ENCODE measurements at regions not wholly inside any gene's neighbourhood (a gene's known extent, or its start where the extent isn't known, plus 50 kb on each side); places are given as distances from the start of the nearest gene placed in this dataset.

- ChIA-PET POLR2A (ENCODE audit: partially characterized antibody) (no interaction called here), CTCF (ENCODE audit: partially characterized antibody) (no interaction called here)
- Histone ChIP-seq H2AFZ (ENCODE audit: low read length) (no peak overlapping the region), H3K18ac (ENCODE audit: extremely low read depth, low read length) (no peak overlapping the region), H3K4me1 (replicated peaks in 1 of 4; ENCODE audit: control insufficient read depth in 3 of 4, insufficient read depth in 4 of 4, low read length in 3 of 4) (peaks cover 0 to 3% (median 0%) of the 10 kb centered on the region in 4 experiments; a peak in 1 of 7 replicates), H3K79me1 (ENCODE audit: low read depth, low read length) (no peaks in the 10 kb centered on the region), H2BK120ac (replicated peaks; ENCODE audit: low read depth, low read length) (no peak overlapping the region), H3K27ac (ENCODE audit: low read depth, low read length) (no peak overlapping the region), H2BK12ac (ENCODE audit: low read depth, low read length) (no peak overlapping the region), H3K27me3 (replicated peaks in 1 of 4; ENCODE audit: control insufficient read depth in 3 of 4, extremely low read depth in 1 of 4, insufficient read depth in 3 of 4, low read length in 3 of 4) (no peaks in the 10 kb centered on the region), H2AK5ac (ENCODE audit: low read depth, low read length) (no peak overlapping the region), H3K4ac (replicated peaks; ENCODE audit: insufficient read length, low read depth, low read length) (no peak overlapping the region), H3K9ac (replicated peaks in 1 of 4; ENCODE audit: extremely low read depth in 1 of 4, low read depth in 3 of 4, low read length in 3 of 4) (no peak overlapping the region), H4K5ac (ENCODE audit: insufficient read length, low read depth, low read length) (no peak overlapping the region), H3K23me2 (ENCODE audit: low read depth, low read length) (peaks cover 14% of the 10 kb centered on the region; the same call in 1 of the 2 replicates), H3K9me3 (ENCODE audit: insufficient read depth in 2 of 2, low read depth in 1 of 2, low read length in 1 of 2) (no peaks in the 10 kb centered on the region), H3K23ac (ENCODE audit: insufficient read length) (no peak overlapping the region), H3K4me2 (ENCODE audit: insufficient read depth in 1 of 2, low read depth in 2 of 2, low read length in 2 of 2) (no peak overlapping the region), H3K56ac (replicated peaks; ENCODE audit: insufficient read length, low read depth, low read length) (no peak overlapping the region), H3K4me3 (ENCODE audit: extremely low read depth in 1 of 4, insufficient read depth in 2 of 4, low read depth in 3 of 4, low read length in 4 of 4) (no peak overlapping the region), H4K20me1 (replicated peaks in 1 of 2; ENCODE audit: control insufficient read depth in 1 of 2, insufficient read depth in 2 of 2, low read length in 2 of 2) (peaks cover 0 to 7% of the 10 kb centered on the region in 2 experiments), H3K36me3 (ENCODE audit: control insufficient read depth in 2 of 4, insufficient read depth in 4 of 4, low read length in 3 of 4) (no peaks in the 10 kb centered on the region), H2BK5ac (ENCODE audit: low read depth, low read length) (no peak overlapping the region), H3K14ac (ENCODE audit: insufficient read length) (no peak overlapping the region), H2BK20ac (ENCODE audit: low read length) (no peak overlapping the region), H3K79me2 (ENCODE audit: control insufficient read depth in 1 of 2, insufficient read depth in 2 of 2, low read length in 2 of 2) (no peaks in the 10 kb centered on the region), H4K8ac (ENCODE audit: extremely low read depth, insufficient read depth, low read length) (no peak overlapping the region), H2BK15ac (ENCODE audit: low read length) (no peak overlapping the region), H4K91ac (replicated peaks; ENCODE audit: insufficient read length, low read length) (no peak overlapping the region)
- WGBS, 2 experiments (ENCODE audit: extremely low coverage in 1 of 2, insufficient coverage in 1 of 2, insufficient read length in 1 of 2, insufficient replicate concordance in 2 of 2, low coverage in 1 of 2, low lambda C conversion rate in 2 of 2, missing lambda C conversion rate in 1 of 2) = 96% methylated on average over 8 of the region's 8 CpGs; no CpG with 5 or more reads in 1 of the 2 experiments
- FAIRE-seq (no peak), DNase-seq (ENCODE audit: low read depth in 1 of 2, low spot score in 2 of 2) (no peak)
- TF ChIP-seq JUN (IDR thresholded peaks at IDR 0.05; ENCODE audit: low read depth, low read length) (no peak), BCL11A (IDR thresholded peaks at IDR 0.05; ENCODE audit: low read depth in 2 of 2, low read length in 2 of 2) (no peak), POU5F1 (IDR thresholded peaks at IDR 0.05; ENCODE audit: low read depth, low read length) (no peak), SAP30 (IDR thresholded peaks at IDR 0.05; ENCODE audit: insufficient read depth, insufficient replicate concordance, low read length) (no peak), PHF8 (conservative IDR thresholded peaks at IDR 0.05; ENCODE audit: low read depth, low read length) (no peak), CTBP2 (IDR thresholded peaks at IDR 0.05; ENCODE audit: borderline replicate concordance, insufficient read depth, insufficient read length, low read length) (no peak), NRF1 (IDR thresholded peaks at IDR 0.05; ENCODE audit: low read depth, low read length) (no peak), NANOG (IDR thresholded peaks at IDR 0.05; ENCODE audit: insufficient read depth, low read depth, low read length, poor library complexity, severe bottlenecking) (no peak), EZH2 (IDR thresholded peaks at IDR 0.05; ENCODE audit: low read depth, low read length, severe bottlenecking) (no peak), EGR1 (IDR thresholded peaks at IDR 0.05; ENCODE audit: borderline replicate concordance, low read depth, low read length) (no peak), BRCA1 (IDR thresholded peaks at IDR 0.05; ENCODE audit: low read depth, low read length) (no peak), SRF (IDR thresholded peaks at IDR 0.05; ENCODE audit: low read depth, low read length) (no peak), SIRT6 (IDR thresholded peaks at IDR 0.05; ENCODE audit: low read length) (no peak), CHD2 (IDR thresholded peaks at IDR 0.05; ENCODE audit: low read length) (no peak)
Observed at GRCh38 chr13:21974741-21975140, 303.9 kb downstream of the FGF9 start.
